ENCODE measurements at regions not wholly inside any gene's neighbourhood (a gene's known extent, or its start where the extent isn't known, plus 50 kb on each side); places are given as distances from the start of the nearest gene placed in this dataset.
"Not testable (repeated sequence)": the region's sequence is repeated elsewhere in the genome, so short reads cannot be mapped to it uniquely, and the experiment has no call there.

GRCh38 chr17:74126179-74126900 lies 77.1 kb upstream of the RPL38 start:
- no peak for DNase-seq

GRCh38 chr17:74126959-74127358 lies 76.5 kb upstream of the RPL38 start:
- no peak for DNase-seq

DNA sequence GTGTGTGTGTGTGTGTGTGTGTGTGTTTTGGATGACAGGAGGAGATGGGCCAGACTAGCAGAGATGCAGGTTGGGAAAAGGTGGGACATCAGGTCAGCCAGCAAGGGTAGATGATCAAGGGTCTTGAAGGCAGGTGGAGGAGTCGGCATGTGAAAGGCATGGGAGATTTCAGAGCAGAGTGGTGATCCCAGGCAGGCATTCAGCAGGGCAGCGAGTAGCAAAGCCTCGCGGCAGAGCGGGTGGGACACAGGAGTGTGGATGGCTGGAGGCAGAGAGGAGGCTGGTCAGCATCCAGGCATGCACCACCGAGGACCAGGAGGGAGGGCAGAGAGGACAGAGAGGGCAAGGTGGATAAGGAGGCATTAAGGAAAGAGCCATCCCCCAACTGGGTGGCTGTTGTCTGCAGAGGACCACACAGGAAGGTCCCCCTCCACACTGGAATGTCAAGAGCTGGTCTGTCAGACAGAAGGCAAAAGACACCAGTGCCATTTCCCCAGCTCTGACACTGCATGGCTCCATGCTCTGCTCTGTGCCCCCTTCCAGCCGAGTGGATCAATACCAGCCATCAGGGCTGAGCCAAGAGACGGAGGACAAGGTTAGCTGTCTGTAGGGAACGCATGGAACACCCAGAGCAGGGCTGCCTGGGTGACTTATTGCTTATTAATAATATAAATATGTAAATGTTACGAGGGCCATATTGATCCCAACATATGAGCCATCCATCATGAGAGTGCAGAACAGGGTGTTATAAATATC lies 74.8 kb upstream of the RPL38 start:
- DNase-seq, result no peak

GRCh38 chr17:74129800-74130199 lies 73.7 kb upstream of the RPL38 start:
- not testable (repeated sequence) for DNase-seq

DNA sequence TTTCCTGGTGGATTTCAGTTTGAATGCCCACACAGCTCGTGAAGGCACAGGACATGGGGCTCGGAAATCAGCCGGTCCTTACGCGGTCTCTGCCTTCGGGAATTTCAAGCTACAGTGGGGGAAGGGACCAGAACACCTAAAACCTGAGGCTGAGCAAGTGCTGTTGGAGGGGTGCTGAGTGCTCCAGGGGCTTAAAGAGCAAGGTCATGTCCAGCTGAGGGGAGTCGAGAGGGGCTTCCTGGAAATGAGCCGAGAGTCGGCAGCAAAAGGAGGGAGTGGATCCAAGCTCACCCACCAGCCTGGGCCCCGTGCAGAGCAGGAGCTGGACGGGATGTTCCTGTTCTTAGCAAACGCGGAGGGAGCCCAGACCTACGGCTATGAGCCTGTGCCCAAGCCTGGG lies 73.2 kb upstream of the RPL38 start:
- no peak for DNase-seq

DNA sequence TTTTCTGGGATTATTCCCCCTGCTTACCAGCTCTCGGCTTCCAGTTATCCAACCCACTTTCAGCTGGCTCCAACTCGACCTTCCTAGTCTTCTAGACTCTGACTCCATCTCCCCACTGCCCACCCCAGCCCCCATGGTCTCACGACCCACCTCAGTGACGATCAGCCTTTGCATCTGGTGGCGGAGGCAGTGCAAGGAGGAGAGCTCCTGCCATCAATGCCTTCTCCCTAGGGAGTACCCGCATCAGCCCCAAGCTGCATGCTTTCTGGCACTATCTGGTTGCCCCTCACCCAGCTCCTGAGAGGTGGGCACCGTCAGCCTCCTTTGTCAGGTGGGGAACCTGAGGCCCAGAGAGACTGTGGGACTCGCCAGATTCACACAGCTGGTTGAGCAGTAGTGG lies 72.6 kb upstream of the RPL38 start:
- no peak for DNase-seq

DNA sequence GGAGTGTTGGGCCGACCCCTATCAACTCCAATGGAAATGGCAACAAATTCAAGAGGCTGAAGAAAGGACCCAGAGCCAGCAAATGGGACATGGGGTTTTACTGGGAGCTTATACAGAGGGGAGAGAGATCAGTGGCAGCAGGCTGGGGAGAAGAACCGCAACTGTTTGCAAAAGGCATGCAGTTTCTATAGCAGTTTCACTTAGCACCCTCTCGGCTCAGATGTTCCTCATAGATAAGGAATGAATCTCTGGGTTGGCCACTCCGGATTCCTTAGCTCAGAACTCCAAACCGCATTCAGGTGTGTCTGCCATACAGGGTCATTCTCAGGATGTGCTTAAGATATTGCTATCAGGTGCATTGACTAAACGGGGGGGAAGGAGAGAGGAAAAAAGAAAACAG lies 71.1 kb upstream of the RPL38 start:
- no peak for DNase-seq

- DNase-seq, result no peak
Measured at GRCh38 chr17:74133740-74134139, 69.7 kb upstream of the RPL38 start.

DNA sequence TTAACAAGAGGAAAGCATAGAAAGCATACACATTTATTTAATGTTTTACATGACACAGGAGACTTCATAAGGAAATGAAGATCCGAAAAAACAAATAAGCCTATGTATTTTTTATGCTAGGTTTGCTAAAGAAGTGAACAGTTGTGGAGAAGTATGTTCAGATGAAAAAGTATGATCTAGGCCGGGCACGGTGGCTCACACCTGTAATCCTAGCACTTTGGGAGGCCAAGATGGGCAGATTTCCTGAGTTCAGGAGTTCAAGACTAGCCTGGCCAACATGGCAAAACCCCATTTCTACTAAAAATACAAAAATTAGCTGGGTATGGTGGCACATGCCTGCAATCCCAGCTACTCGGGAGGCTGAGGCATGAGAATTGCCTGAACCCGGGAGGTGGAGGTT lies 69.2 kb upstream of the RPL38 start:
- DNase-seq, result not testable (repeated sequence)

DNA sequence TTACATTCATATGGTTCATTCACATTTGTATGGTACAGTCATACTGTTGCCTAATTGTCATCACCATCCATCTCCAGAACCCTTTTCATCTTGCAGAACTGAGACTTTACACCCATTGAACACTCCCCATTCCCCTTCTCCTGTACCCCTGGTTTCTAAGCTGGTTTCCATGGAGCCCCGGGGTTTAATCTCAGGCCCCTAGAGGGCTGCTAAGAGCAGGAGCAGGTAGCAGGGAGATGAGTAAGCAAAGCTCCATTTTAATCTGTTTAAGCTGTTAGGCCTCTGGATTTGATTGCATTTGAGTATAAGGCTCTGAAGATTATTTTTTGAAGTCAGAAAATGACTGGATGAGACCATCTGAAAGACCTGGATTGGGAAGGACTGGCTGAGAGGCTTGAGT lies 68.5 kb upstream of the RPL38 start:
- DNase-seq, result no peak

GRCh38 chr17:74135391-74136167 lies 67.9 kb upstream of the RPL38 start:
- DNase-seq, result no peak

DNA sequence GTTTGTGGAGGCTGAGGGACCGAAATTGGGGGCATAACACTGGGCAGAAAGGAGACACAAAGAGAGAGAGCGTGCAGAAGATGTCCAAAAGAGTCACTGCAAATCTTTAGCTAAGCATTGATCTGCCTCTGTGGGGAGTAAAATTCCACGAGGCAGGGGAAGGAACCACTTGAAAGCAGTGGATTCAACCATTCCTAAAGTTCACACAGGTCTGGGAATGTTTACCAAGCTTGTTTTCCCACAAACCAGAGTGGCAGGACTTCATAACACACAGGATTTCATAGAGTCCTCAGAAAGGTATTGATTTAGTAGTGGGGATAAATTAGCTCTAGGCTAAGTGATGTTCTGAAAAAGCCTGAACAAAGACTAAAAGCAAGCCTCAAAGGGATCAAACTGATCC lies 66.1 kb upstream of the RPL38 start:
- DNase-seq, result no peak

DNA sequence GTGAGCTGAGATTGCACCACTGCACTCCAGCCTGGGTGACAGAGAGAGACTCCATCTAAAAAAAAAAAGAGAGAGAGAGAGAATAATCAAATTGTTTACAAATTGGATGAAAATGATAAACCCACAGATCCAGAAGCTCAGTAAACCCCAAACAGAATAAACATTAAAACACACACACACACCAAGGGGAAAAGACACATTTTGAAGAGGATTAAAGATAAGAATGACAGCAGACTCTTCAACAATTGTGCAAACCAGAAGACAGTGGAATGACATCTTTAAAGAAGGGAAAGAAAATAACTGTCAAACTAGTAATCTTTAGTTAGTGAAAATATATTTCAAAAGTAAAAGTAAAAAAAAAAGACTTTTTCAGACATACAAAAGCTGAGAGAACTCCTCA lies 64.4 kb upstream of the RPL38 start:
- DNase-seq, result no peak

GRCh38 chr17:74140282-74140681 lies 63.2 kb upstream of the RPL38 start:
- no peak for DNase-seq

DNA sequence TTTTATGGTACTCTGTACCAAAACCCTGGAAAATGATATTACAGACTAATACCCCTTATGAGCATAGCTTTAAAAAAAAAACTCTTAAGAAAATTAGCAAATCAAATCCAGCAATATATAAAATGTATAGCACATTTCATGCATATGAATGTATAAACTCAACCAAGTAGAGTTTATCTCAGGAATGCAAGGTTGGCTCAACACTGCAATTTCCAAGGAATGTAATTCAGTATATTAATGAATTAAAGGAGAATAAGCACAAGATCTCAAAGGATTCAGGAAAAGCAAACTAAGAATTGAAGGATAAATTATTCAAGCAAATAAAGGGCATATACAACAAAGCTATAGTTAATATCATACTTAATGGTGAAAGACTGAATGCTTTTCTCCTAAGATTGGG lies 61.9 kb upstream of the RPL38 start:
- no peak for DNase-seq

DNA sequence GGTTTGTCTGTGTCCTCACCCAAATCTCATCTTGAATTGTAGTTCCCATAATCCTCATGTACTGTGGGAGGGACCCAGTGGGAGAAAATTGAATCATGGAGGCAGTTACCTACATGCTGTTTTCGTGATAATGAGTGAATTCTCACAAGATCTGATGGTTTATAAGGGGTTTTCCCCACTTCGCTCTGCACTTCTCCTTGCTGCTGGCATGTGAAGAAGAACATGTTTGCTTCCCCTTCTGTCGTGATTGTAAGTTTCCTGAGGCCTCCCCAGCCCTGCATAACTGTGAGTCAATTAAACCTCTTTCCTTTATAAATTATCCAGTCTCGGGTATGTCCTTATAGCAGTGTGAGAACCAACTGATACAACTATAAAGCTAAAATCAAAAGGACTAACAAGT lies 60.2 kb upstream of the RPL38 start:
- DNase-seq, result not testable (repeated sequence)

GRCh38 chr17:74145756-74146155 lies 57.7 kb upstream of the RPL38 start:
- no peak for DNase-seq

DNA sequence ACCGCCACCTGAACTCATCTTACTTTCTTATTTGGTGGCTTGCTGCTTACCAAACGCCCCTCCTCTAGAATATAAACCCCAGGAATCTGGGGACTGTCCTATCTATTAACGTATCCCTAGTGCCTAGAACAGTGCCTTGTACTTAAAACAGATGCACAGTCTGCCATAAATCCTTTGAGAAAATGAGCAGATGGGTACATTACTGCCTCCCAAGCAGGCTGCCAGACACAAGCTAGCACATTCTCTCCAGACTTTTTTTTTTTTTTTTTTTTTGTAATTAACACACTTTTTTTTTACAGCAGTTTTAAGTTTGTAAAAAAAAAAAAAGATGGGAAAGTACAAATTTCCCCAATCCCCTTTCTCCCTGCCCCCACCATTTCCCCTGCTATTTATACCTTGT lies 57.3 kb upstream of the RPL38 start:
- no peak for DNase-seq

- peak in 1 of 2 experiments; percentile 10 for DNase-seq
Measured at GRCh38 chr17:74147056-74147835, 56.2 kb upstream of the RPL38 start.

DNA sequence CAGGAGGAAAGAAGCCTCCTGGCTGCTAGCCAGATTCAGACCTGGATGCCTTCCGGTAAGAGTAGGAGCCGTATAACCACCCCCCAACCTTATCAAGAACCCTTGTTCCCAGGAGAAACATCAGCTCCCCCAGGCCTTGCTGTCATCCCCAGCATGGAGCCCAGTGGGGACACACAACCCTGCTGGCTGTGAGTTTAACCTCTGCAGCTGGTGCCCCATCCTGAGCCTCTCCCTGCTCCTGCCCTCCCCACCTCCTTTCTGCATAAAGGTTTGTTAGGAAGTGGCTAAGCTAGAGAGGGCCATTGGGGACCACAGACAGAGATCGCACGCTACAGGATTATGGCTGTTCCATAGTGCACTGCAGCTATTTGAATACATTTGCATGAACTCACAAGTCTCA lies 55.5 kb upstream of the RPL38 start:
- DNase-seq, result no peak

GRCh38 chr17:74148446-74148845 lies 55.0 kb upstream of the RPL38 start:
- no peak for DNase-seq

GRCh38 chr17:74148901-74149596 lies 54.4 kb upstream of the RPL38 start:
- DNase-seq, result no peak

Data from NCI-H446 (cell line).